Transverse colon (tissue), 4 donors: ENCODE measurements at regions not wholly inside any gene's neighbourhood (a gene's known extent, or its start where the extent isn't known, plus 50 kb on each side); places are given as distances from the start of the nearest gene placed in this dataset.

Experiments
- DNase-seq: peaks from one replicate; pipeline ENCODE4 v3.0.0-alpha.2; 2019
- H3K27ac ChIP-seq, 4 donors: fragments of 200-600 bp; sonication (generic); 2 replicates each; pipeline ENCODE4 v1.5.1; 2016 to 2018; ENCODE audit warnings: inconsistent platforms in 4 of 4
- H3K27me3 ChIP-seq: fragments of 200-600 bp; sonication (generic); 2 replicates; pipeline ENCODE4 v1.5.1; 2017; ENCODE audit warnings: inconsistent platforms
- H3K36me3 ChIP-seq, 4 donors: fragments of 200-600 bp; sonication (generic); 2 replicates each; pipeline ENCODE4 v1.5.1; 2017 to 2019; ENCODE audit warnings: inconsistent platforms in 4 of 4
- H3K4me1 ChIP-seq, 4 donors: fragments of 200-600 bp; sonication (generic); 2 replicates each; pipeline ENCODE4 v1.5.1; 2017 to 2020; ENCODE audit warnings: inconsistent platforms in 4 of 4
- H3K4me3 ChIP-seq, 4 donors: fragments of 200-600 bp; sonication (generic); 1 replicate in 1 of 4; 2 replicates in 3 of 4; pipeline versions ENCODE4 v1.5.1 to v1.6.1; 2017 to 2019; ENCODE audit warnings: inconsistent platforms in 4 of 4
- H3K9me3 ChIP-seq, 2 donors: fragments of 200-600 bp; sonication (generic); 2 replicates each; pipeline ENCODE4 v1.5.1; 2017 to 2019; ENCODE audit warnings: inconsistent platforms in 2 of 2
- CTCF ChIP-seq, 5 experiments: fragments of 200-600 bp in 3 of 5; fragments of 450-650 bp in 2 of 5; sonication (generic) in 3 of 5; IDR thresholded peaks; 1 replicate in 2 of 5; 2 replicates in 3 of 5; pipeline ENCODE4 v1.5.1; 2016 to 2017; ENCODE audit warnings: antibody characterized with exemption in 5 of 5, inconsistent platforms in 3 of 5, mild to moderate bottlenecking in 2 of 5, moderate library complexity in 1 of 5
- EP300 ChIP-seq: sonication (generic); formaldehyde crosslinking; IDR thresholded peaks from one replicate; pipeline ENCODE4 v1.6.1; 2017; ENCODE audit warnings: antibody characterized with exemption, low read depth
- POLR2A ChIP-seq: fragments of 450-650 bp; IDR thresholded peaks from one replicate; pipeline ENCODE4 v1.6.1; 2016; ENCODE audit warnings: antibody characterized with exemption, mild to moderate bottlenecking, moderate library complexity
- POLR2AphosphoS5 ChIP-seq, 3 donors: sonication (generic); formaldehyde crosslinking; IDR thresholded peaks; one replicate each; pipeline ENCODE4 v1.6.1; 2016; ENCODE audit warnings: antibody characterized with exemption in 3 of 3
- WGBS, 2 donors: methylation state at CpG; one replicate each; pipeline ENCODE4 v1.1.5; 2018; ENCODE audit warnings: low coverage in 1 of 2; 5-methylcytosine and 5-hydroxymethylcytosine counted together
- in situ Hi-C, 4 donors: fragments of 200-750 bp; cut with MboI; loops; one replicate each; pipeline versions ENCODE4 v1.15.0 to v1.15.1; 2017; ENCODE audit warnings: low sequenced_read_pairs in 3 of 4, low pct_ligation_motif_present in 1 of 4, low pct_unique_long_range_greater_than_20kb in 1 of 4
- intact Hi-C: fragments of 100-400 bp; cut with DNase I; formaldehyde crosslinking; loops from one replicate; pipeline ENCODE4 v1.15.1; 2023; ENCODE audit warnings: low total_unique reads

GRCh38 chr18:55121397-55122170, 162.3 kb upstream of the CCDC68 start:
- TF ChIP-seq POLR2A, result no peak
- no peak for TF ChIP-seq CTCF (IDR thresholded peaks at IDR 0.05)
- TF ChIP-seq POLR2AphosphoS5 (IDR thresholded peaks at IDR 0.05), result no peak
- no peak for TF ChIP-seq EP300
- H3K27me3 ChIP-seq, result no peaks in the 10 kb centered on the region
- 85 to 94% methylated on average over 3 to 10 of the region's 10 CpGs for WGBS, 2 donors
- H3K27ac ChIP-seq, result no peak overlapping the region
- DNase-seq, result no peak
- in situ Hi-C loops, result loop anchor here in 1 of 4 donors (25.0 kb wide), 1 partner anchor 109 kb away; no protein-coding TSS in a partner anchor
- intact Hi-C loops, result no loop called here
- H3K4me3 ChIP-seq, result no peak overlapping the region
- H3K4me1 ChIP-seq, result no peaks in the 10 kb centered on the region
- H3K36me3 ChIP-seq, result no peaks in the 10 kb centered on the region
- no peaks in the 10 kb centered on the region for H3K9me3 ChIP-seq

DNA sequence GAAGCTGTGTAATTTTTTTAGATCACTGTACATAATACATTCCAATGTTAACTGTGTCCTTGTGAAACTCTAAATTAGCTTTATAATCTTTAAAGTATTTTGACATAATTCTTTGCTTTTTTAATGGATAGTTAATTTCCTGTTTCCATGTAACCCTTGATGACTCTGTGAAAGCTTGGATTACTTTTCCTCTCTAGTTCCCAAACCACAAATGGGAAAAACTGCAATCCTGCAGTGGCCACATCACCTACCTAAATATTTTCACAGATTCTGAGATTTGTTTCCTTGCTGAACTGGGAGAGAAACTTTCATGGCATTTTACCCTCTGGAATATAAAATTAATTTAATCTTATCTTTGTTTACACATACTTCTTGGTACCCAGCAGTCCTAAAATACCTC, 161.6 kb upstream of the CCDC68 start:
- in situ Hi-C loops (loop anchor here in 1 of 4 donors (25.0 kb wide), 1 partner anchor 109 kb away; no protein-coding TSS in a partner anchor), intact Hi-C loops (no loop called here)
- Histone ChIP-seq H3K9me3 (no peaks in the 10 kb centered on the region), H3K4me1 (no peaks in the 10 kb centered on the region), H3K4me3 (no peak overlapping the region), H3K27ac (no peak overlapping the region), H3K27me3 (no peaks in the 10 kb centered on the region), H3K36me3 (no peaks in the 10 kb centered on the region)
- TF ChIP-seq POLR2AphosphoS5 (IDR thresholded peaks at IDR 0.05), result no peak
- TF ChIP-seq CTCF (IDR thresholded peaks at IDR 0.05), result no peak
- TF ChIP-seq POLR2A, result no peak
- no peak for TF ChIP-seq EP300
- DNase-seq, result no peak

- in situ Hi-C loops, result loop anchor here in 1 of 4 donors (25.0 kb wide), 1 partner anchor 107 kb away; no protein-coding TSS in a partner anchor
- TF ChIP-seq POLR2AphosphoS5 (IDR thresholded peaks at IDR 0.05), result no peak
These were observed 160.2 kb upstream of the CCDC68 start for GRCh38 chr18:55119434-55119833.

GRCh38 chr18:55119016-55119415, 159.8 kb upstream of the CCDC68 start:
- Histone ChIP-seq H3K27me3 (no peaks in the 10 kb centered on the region), H3K27ac (no peak overlapping the region), H3K4me1 (no peaks in the 10 kb centered on the region), H3K4me3 (no peak overlapping the region), H3K9me3 (no peaks in the 10 kb centered on the region), H3K36me3 (no peaks in the 10 kb centered on the region)
- no peak for DNase-seq
- intact Hi-C loops, result loop anchor here (10.0 kb wide), 1 partner anchor 1456 kb away; no protein-coding TSS in a partner anchor
- in situ Hi-C loops, result loop anchor here in 1 of 4 donors (25.0 kb wide), 1 partner anchor 107 kb away; no protein-coding TSS in a partner anchor
- TF ChIP-seq POLR2A (no peak), CTCF (IDR thresholded peaks at IDR 0.05) (no peak), POLR2AphosphoS5 (IDR thresholded peaks at IDR 0.05) (no peak), EP300 (no peak)

More at GRCh38 chr18:55119434-55119833, 160.2 kb upstream of the CCDC68 start:
- H3K9me3 ChIP-seq, result no peaks in the 10 kb centered on the region
- intact Hi-C loops, result loop anchor here (10.0 kb wide), 1 partner anchor 1455 kb away; no protein-coding TSS in a partner anchor
- no peak overlapping the region for H3K27ac ChIP-seq
- H3K27me3 ChIP-seq, result no peaks in the 10 kb centered on the region
- no peak overlapping the region for H3K4me3 ChIP-seq
- no peaks in the 10 kb centered on the region for H3K4me1 ChIP-seq
- no peak for DNase-seq
- no peaks in the 10 kb centered on the region for H3K36me3 ChIP-seq
- WGBS, 2 donors, result 64 to 68% methylated on average over 5 to 6 of the region's 6 CpGs
